Activated CD8-positive, alpha-beta T cell treated with anti-CD3 and anti-CD28 coated beads for 36 hours (primary cell): ENCODE measurements at regions not wholly inside any gene's neighbourhood (a gene's known extent, or its start where the extent isn't known, plus 50 kb on each side); places are given as distances from the start of the nearest gene placed in this dataset.

Source experiments
- ATAC-seq: fragments of 200-7000 bp; cut with Tn5 transposase; one replicate; pipeline ENCODE4 v1.10.0; 2021; ENCODE audit warnings: mild to moderate bottlenecking, moderate library complexity
- CTCF ChIA-PET: fragments of 350-600 bp; sonication (Branson Sonifier 250); formaldehyde crosslinking; loops from one replicate; lab custom pipeline; 2021; ENCODE audit warnings: antibody characterized with exemption; lab: Charles Lee
- POLR2A ChIA-PET: fragments of 350-600 bp; sonication (Branson Sonifier 250); formaldehyde crosslinking; loops from one replicate; lab custom pipeline; 2021; ENCODE audit warnings: antibody characterized with exemption; lab: Charles Lee
- DNase-seq: peaks from one replicate; pipeline ENCODE4 v3.0.0-alpha.2; 2020
- H3K27ac Mint-ChIP-seq: one replicate; pipeline ENCODE4 v1.8.0; 2021; ENCODE audit warnings: mild to moderate bottlenecking, mixed read lengths
- H3K27me3 Mint-ChIP-seq: one replicate; pipeline ENCODE4 v1.8.0; 2021; ENCODE audit warnings: mixed read lengths
- H3K36me3 Mint-ChIP-seq: one replicate; pipeline ENCODE4 v1.8.0; 2021; ENCODE audit warnings: low read depth, mixed read lengths
- H3K4me1 Mint-ChIP-seq: one replicate; pipeline ENCODE4 v1.8.0; 2021; ENCODE audit warnings: low read depth, mixed read lengths
- H3K4me3 Mint-ChIP-seq: one replicate; pipeline ENCODE4 v1.8.0; 2021; ENCODE audit warnings: mild to moderate bottlenecking, moderate library complexity, mixed read lengths
- H3K9me3 Mint-ChIP-seq: one replicate; pipeline ENCODE4 v1.8.0; 2021; ENCODE audit warnings: mixed read lengths
- intact Hi-C: fragments of 100-400 bp; cut with micrococcal nuclease; formaldehyde crosslinking; loops from one replicate; pipeline ENCODE4 v1.10.0; 2022
- TF ChIP-seq, protein P1 (sequence below): fragments of 200-600 bp; IDR thresholded peaks from one replicate; pipeline ENCODE4 v1.8.0; 2022; ENCODE audit warnings: antibody characterized with exemption, mild to moderate bottlenecking

DNA sequence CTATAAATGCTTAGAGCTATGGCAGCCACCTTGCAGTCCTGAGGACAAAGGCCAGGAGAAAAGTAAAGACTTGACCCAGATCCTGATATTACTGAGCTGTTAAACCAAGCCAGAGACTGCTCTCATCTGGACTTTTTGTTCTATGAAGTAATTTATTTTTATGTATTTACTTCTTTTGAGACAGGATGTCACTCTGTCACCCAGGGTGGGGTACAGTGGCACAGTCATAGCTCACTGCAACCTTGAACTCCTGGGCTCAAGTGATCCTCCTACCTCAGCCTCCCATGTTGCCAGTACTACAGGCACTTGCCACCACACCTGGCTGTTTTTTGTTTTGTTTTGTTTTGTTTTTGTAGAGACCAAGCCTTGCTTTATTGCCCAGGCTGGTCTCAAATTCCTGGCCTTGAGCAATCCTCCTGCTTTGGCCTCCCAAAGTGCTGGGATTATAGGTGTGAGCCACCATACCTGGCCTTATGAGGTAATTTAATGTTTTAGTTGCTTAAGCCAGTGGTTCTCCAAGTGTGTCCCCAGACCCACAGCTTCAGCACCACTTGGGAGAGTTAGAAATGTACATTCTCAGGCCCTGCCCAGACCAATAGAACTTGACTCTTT is 112.1 kb downstream of the COPRS start:
- no peaks in the 10 kb centered on the region for H3K36me3 Mint-ChIP-seq
- TF ChIP-seq, protein P1, sequence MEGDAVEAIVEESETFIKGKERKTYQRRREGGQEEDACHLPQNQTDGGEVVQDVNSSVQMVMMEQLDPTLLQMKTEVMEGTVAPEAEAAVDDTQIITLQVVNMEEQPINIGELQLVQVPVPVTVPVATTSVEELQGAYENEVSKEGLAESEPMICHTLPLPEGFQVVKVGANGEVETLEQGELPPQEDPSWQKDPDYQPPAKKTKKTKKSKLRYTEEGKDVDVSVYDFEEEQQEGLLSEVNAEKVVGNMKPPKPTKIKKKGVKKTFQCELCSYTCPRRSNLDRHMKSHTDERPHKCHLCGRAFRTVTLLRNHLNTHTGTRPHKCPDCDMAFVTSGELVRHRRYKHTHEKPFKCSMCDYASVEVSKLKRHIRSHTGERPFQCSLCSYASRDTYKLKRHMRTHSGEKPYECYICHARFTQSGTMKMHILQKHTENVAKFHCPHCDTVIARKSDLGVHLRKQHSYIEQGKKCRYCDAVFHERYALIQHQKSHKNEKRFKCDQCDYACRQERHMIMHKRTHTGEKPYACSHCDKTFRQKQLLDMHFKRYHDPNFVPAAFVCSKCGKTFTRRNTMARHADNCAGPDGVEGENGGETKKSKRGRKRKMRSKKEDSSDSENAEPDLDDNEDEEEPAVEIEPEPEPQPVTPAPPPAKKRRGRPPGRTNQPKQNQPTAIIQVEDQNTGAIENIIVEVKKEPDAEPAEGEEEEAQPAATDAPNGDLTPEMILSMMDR, result no peak
- CTCF ChIA-PET, result no interaction called here

DNA sequence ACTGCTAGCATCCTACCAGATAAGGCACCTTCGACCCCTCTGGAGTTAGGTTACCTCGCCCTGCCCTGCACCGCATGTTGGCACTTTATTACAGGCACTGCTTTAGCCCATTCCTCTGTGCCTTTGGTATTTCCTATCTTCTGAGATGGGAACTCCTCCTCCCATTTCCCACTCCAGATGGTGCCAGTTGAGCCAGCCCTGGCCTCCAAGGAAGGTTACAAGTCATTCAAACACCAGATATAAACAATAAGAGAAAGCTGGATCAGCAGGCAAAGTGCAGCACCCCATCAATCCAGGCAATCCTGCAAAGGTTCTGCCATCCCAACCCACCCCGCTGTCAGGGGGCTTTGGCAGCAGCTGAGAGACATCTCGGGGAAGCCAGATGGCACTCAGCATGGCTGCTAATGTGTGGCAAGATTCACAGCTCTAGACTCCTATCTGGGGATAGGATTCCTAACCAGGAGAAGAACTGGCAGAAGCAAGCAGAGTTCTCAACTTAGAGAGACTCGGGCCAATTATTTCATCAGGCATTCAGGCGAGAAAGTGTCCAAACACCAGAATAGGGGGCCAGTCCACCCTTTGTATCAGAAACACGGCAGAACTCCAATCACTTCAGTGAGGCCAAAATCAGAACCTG is 113.0 kb downstream of the COPRS start:
- no peaks in the 10 kb centered on the region for H3K9me3 Mint-ChIP-seq
- H3K36me3 Mint-ChIP-seq, result no peaks in the 10 kb centered on the region
- H3K4me1 Mint-ChIP-seq, result no peaks in the 10 kb centered on the region
- TF ChIP-seq, protein P1, result no peak
- ChIA-PET POLR2A (no interaction called here), CTCF (no interaction called here)
- intact Hi-C loops, result no loop called here
- H3K27me3 Mint-ChIP-seq, result peaks cover 6% of the 10 kb centered on the region
- no peak overlapping the region for H3K27ac Mint-ChIP-seq
- no peak for DNase-seq
- H3K4me3 Mint-ChIP-seq, result no peak overlapping the region
- ATAC-seq, result no peak

More for the DNA sequence above, 112.1 kb downstream of the COPRS start:
- ATAC-seq (no peak), DNase-seq (no peak)
- POLR2A ChIA-PET, result no interaction called here
- Mint-ChIP-seq H3K9me3 (no peaks in the 10 kb centered on the region), H3K27ac (no peak overlapping the region), H3K4me1 (no peaks in the 10 kb centered on the region), H3K4me3 (no peak overlapping the region), H3K27me3 (peaks cover 6% of the 10 kb centered on the region)
- intact Hi-C loops, result no loop called here

DNA sequence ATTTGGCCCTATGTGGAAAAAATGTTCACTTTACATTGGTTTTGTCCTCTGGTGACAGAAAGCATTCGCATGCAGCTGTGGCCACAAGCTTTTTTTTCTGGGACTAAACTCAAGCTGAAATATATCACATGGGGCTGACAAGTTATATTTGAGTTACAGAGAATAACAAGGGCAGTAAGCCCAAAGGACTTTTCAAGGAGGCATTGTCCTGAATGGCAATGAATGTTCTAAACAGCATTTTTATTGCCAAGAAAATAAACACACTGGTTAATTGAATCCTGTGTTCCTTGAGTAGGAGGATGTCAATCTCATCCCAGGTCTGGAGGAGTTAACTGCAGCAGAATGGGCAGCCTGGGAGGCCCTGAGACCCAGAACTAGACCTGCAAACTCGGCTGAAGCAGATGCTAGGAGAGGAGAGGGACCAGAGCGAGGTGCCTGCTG is 114.5 kb downstream of the COPRS start:
- no peaks in the 10 kb centered on the region for H3K36me3 Mint-ChIP-seq
- ChIA-PET CTCF (no interaction called here), POLR2A (no interaction called here)
- no peak for DNase-seq
- TF ChIP-seq, protein P1, result no peak
- no peak overlapping the region for H3K27ac Mint-ChIP-seq
- intact Hi-C loops, result no loop called here
- no peak overlapping the region for H3K4me3 Mint-ChIP-seq
- no peak for ATAC-seq
- H3K4me1 Mint-ChIP-seq, result no peaks in the 10 kb centered on the region
- H3K9me3 Mint-ChIP-seq, result no peaks in the 10 kb centered on the region
- peaks cover 6% of the 10 kb centered on the region for H3K27me3 Mint-ChIP-seq

DNA sequence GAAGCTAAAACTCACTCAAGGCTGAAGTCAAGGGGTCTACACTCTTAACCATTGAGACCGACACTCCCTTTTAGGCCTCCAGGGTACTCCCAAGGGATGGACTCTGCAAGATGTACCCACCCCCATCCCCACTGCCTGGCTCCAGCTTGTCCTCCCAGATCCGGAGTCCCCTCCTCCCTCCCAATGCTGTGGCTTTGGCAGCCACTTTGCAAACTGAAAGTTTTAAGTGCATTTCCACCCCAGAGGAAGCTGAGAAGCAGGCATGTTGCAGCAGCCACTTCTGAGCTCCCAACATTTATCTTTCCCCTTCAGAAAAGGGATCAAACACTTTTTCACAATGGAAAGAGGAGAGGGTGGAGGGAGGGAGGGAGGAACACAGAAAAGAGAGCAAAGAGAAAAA is 115.2 kb downstream of the COPRS start:
- no peaks in the 10 kb centered on the region for H3K9me3 Mint-ChIP-seq

DNA sequence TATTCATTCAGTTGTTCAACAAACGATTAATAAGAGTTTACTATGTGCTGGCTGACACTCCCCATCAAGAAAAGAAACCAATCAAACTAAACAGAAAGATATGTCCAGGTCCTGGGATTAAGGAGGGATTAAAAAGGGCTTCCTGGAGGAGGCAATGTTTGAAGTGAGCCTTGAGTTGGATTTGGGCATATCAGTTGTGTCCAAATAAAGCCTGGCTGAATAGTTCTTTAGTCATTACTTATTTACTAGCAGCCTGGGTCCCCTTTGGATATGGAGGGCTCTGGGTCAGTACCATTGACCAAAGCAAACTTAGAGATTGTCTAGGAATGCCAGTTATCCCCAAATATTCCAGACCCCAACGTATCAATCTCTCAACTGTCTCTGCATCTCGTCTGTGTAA is 117.7 kb downstream of the COPRS start:
- CTCF ChIA-PET, result no interaction called here
- Mint-ChIP-seq H3K4me3 (no peak overlapping the region), H3K36me3 (no peaks in the 10 kb centered on the region), H3K4me1 (no peaks in the 10 kb centered on the region), H3K27ac (no peak overlapping the region), H3K27me3 (peaks cover 6% of the 10 kb centered on the region), H3K9me3 (no peaks in the 10 kb centered on the region)
- DNase-seq, result no peak
- no peak for ATAC-seq
- POLR2A ChIA-PET, result no interaction called here
- intact Hi-C loops, result no loop called here
- TF ChIP-seq, protein P1, result no peak

More for the DNA sequence above, 115.2 kb downstream of the COPRS start:
- CTCF ChIA-PET, result interaction anchor here (1.2 to 1.3 kb wide), 2 partner anchors 16 to 19 kb away, joined by 3 to 4 read pairs; no protein-coding TSS in a partner anchor
- DNase-seq (no peak), ATAC-seq (no peak)
- Mint-ChIP-seq H3K4me1 (no peaks in the 10 kb centered on the region), H3K27me3 (peaks cover 6% of the 10 kb centered on the region), H3K4me3 (no peak overlapping the region), H3K36me3 (no peaks in the 10 kb centered on the region), H3K27ac (no peak overlapping the region)
- POLR2A ChIA-PET, result no interaction called here
- TF ChIP-seq, protein P1, result no peak
- intact Hi-C loops, result no loop called here
